Nephron progenitor cell (in vitro differentiated cells): ENCODE measurements at regions not wholly inside any gene's neighbourhood (a gene's known extent, or its start where the extent isn't known, plus 50 kb on each side); places are given as distances from the start of the nearest gene placed in this dataset.

ENCODE experiments used
- DNase-seq: peaks from one replicate; pipeline ENCODE4 v3.0.0; 2021
- H3K27ac Mint-ChIP-seq: 2 replicates; pipeline ENCODE4 v1.8.0; 2021; ENCODE audit warnings: mild to moderate bottlenecking, moderate library complexity, mixed read lengths
- H3K27me3 Mint-ChIP-seq: 2 replicates; pipeline ENCODE4 v1.8.0; 2021; ENCODE audit warnings: mild to moderate bottlenecking, low read depth, mixed read lengths; ENCODE audit not compliant: poor library complexity
- H3K36me3 Mint-ChIP-seq: 2 replicates; pipeline ENCODE4 v1.8.0; 2021; ENCODE audit warnings: low read depth, mixed read lengths
- H3K4me1 Mint-ChIP-seq: 2 replicates; pipeline ENCODE4 v1.8.0; 2021; ENCODE audit warnings: mixed read lengths
- H3K4me3 Mint-ChIP-seq: 2 replicates; pipeline ENCODE4 v1.8.0; 2021; ENCODE audit warnings: mild to moderate bottlenecking, moderate library complexity, mixed read lengths
- H3K9me3 Mint-ChIP-seq: 2 replicates; pipeline ENCODE4 v1.8.0; 2021; ENCODE audit warnings: mild to moderate bottlenecking, moderate library complexity, mixed read lengths
- CTCF ChIP-seq: fragments of 200-600 bp; sonication (generic); IDR thresholded peaks from 2 replicates; pipeline ENCODE4 v1.5.0; 2021; ENCODE audit warnings: antibody characterized with exemption

DNA sequence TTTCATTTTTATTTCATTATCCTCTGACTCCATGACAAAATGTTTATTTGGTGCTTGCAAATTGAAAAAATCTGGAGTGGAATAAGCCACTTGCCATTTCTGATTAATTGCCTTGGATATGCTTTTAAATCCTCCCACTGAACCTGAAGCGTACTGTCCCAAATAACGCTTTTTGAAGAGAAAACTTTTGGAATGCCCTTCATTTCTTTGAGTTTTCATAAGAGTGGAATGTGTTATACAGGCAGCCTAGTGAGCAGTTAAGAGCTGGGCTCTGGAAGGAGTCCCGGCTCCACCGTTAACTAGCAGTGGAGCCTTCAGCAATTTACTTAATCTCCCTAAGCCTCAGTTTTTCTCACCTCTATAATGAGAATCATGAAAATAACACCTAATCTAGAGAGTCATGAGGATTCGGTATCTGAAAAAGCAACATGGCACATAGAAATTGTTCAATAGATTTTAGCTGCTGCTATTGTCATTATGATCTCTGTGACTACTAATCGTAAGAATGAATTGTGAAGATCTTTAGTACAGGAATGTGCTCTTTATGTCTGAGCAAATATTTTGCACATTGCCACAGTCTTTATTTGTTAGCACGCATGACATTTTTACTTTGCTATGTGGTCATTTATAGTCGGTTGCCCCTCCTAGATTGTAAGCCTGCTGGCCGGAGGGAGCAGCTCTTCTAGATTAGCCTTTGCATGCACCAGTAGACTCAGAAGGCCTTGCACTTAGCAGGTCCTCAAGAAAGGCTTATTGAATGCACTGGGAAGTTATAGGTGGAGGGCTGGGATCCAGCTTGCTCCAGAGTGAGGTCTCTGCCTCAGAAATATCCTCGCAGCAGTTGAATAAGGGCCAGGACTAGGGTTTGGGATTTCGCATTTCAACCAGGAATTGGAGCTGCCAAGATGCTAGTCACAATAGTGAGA, 59.4 kb downstream of the PLCE1 start:
- Mint-ChIP-seq H3K4me3 (no peak overlapping the region), H3K9me3 (no peaks in the 10 kb centered on the region), H3K36me3 (no peaks in the 10 kb centered on the region), H3K27ac (no peak overlapping the region), H3K4me1 (no peaks in the 10 kb centered on the region), H3K27me3 (no peaks in the 10 kb centered on the region)
- DNase-seq = no peak
- no peak for TF ChIP-seq CTCF

- no peak for TF ChIP-seq CTCF
- Mint-ChIP-seq H3K36me3 (no peaks in the 10 kb centered on the region), H3K9me3 (no peaks in the 10 kb centered on the region), H3K27me3 (peaks cover 7% of the 10 kb centered on the region), H3K4me3 (no peak overlapping the region), H3K4me1 (no peaks in the 10 kb centered on the region), H3K27ac (no peak overlapping the region)
- DNase-seq = no peak
Observed at GRCh38 chr10:94059178-94059883, 65.6 kb downstream of the PLCE1 start.

GRCh38 chr10:94061026-94061425, 67.3 kb downstream of the PLCE1 start:
- no peak overlapping the region for H3K4me3 Mint-ChIP-seq

GRCh38 chr10:94062611-94063010, 68.9 kb downstream of the PLCE1 start:
- no peak for DNase-seq
- Mint-ChIP-seq H3K9me3 (no peaks in the 10 kb centered on the region), H3K36me3 (no peaks in the 10 kb centered on the region), H3K4me3 (no peak overlapping the region), H3K27me3 (peaks cover 14% of the 10 kb centered on the region), H3K4me1 (no peaks in the 10 kb centered on the region), H3K27ac (no peak overlapping the region)
- no peak for TF ChIP-seq CTCF

More at GRCh38 chr10:94061026-94061425, 67.3 kb downstream of the PLCE1 start:
- TF ChIP-seq CTCF = no peak
- no peak overlapping the region for H3K27ac Mint-ChIP-seq
- no peaks in the 10 kb centered on the region for H3K4me1 Mint-ChIP-seq
- H3K27me3 Mint-ChIP-seq = peaks cover 10% of the 10 kb centered on the region
- H3K9me3 Mint-ChIP-seq = no peaks in the 10 kb centered on the region
- no peak for DNase-seq
- no peaks in the 10 kb centered on the region for H3K36me3 Mint-ChIP-seq

DNA sequence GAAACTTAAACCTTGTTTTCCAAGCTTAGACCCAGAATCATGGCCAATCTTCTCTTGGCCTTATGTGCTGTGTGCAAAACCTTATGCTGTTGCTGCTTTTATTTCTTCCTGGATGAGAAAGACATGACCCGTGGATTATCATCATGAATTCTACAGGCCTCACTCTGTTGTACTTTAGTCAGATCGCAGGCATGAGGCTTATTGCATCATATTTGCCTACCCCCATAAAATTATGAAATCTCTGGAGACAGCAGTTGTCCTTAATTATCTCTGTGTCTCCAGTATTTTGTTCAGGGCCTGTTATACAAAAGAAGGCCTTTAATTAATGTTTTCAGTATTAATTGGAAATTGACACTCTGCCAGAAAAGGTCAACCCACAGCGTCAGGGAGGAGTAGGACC, 71.6 kb downstream of the PLCE1 start:
- Mint-ChIP-seq H3K4me1 (no peaks in the 10 kb centered on the region), H3K36me3 (no peaks in the 10 kb centered on the region), H3K4me3 (no peak overlapping the region), H3K27ac (peak overlapping the region; percentile 46), H3K27me3 (peaks cover 15% of the 10 kb centered on the region), H3K9me3 (no peaks in the 10 kb centered on the region)
- no peak for DNase-seq
- TF ChIP-seq CTCF = no peak
